Hematopoietic multipotent progenitor cell (in vitro differentiated cells): ENCODE measurements at regions not wholly inside any gene's neighbourhood (a gene's known extent, or its start where the extent isn't known, plus 50 kb on each side); places are given as distances from the start of the nearest gene placed in this dataset.
A peak's percentile ranks its signal among the peaks of the same experiment; 100 is the strongest.
"Not testable (repeated sequence)": the region's sequence is repeated elsewhere in the genome, so short reads cannot be mapped to it uniquely, and the experiment has no call there.

ENCODE experiments used
- DNase-seq, 3 donors: peaks; one replicate each; pipeline ENCODE4 v3.0.0-alpha.2; 2011 to 2015; ENCODE audit warnings: low read depth in 2 of 3, low spot score in 2 of 3

- peak in 2 of 3 donors; percentile 29 to 47 for DNase-seq
These were observed 146.6 kb downstream of the USP22 start for GRCh38 chr17:20896153-20896649.

- not testable (repeated sequence) for DNase-seq
These were observed 144.1 kb downstream of the USP22 start for GRCh38 chr17:20898726-20899125.

GRCh38 chr17:20902496-20902895 is 140.3 kb downstream of the USP22 start:
- not testable (repeated sequence) for DNase-seq

- DNase-seq: not testable (repeated sequence)
These were observed 139.3 kb downstream of the USP22 start for GRCh38 chr17:20903549-20903948.

GRCh38 chr17:20908313-20909267 is 134.2 kb downstream of the USP22 start:
- peak; percentile 60 to 85 (median 84) for DNase-seq

- DNase-seq: no peak
These were observed 128.2 kb downstream of the USP22 start for GRCh38 chr17:20914658-20915057.

GRCh38 chr17:20916383-20916782 is 126.4 kb downstream of the USP22 start:
- no peak for DNase-seq

GRCh38 chr17:20917610-20918306 is 125.1 kb downstream of the USP22 start:
- not testable (repeated sequence) for DNase-seq

GRCh38 chr17:20920095-20920814 is 122.6 kb downstream of the USP22 start:
- DNase-seq: no peak

GRCh38 chr17:20920815-20921199 is 122.0 kb downstream of the USP22 start:
- DNase-seq: no peak

GRCh38 chr17:20922128-20922670 is 120.6 kb downstream of the USP22 start:
- DNase-seq: no peak

- no peak for DNase-seq
These were observed 118.5 kb downstream of the USP22 start for GRCh38 chr17:20924306-20924705.

- no peak for DNase-seq
These were observed 117.7 kb downstream of the USP22 start for GRCh38 chr17:20925091-20925490.

- no peak for DNase-seq
These were observed 116.9 kb downstream of the USP22 start for GRCh38 chr17:20925954-20926353.

- DNase-seq: no peak
These were observed 116.3 kb downstream of the USP22 start for GRCh38 chr17:20926532-20926931.

- DNase-seq: no peak
These were observed 115.4 kb downstream of the USP22 start for GRCh38 chr17:20927308-20927977.

GRCh38 chr17:20929334-20929733 is 113.5 kb downstream of the USP22 start:
- no peak for DNase-seq

- no peak for DNase-seq
These were observed 112.6 kb downstream of the USP22 start for GRCh38 chr17:20930081-20930760.

GRCh38 chr17:20933040-20933439 is 109.8 kb downstream of the USP22 start:
- DNase-seq: not testable (repeated sequence)
